Sigmoid colon (tissue), 6 donors: ENCODE measurements at regions not wholly inside any gene's neighbourhood (a gene's known extent, or its start where the extent isn't known, plus 50 kb on each side); places are given as distances from the start of the nearest gene placed in this dataset.

Source experiments
- DNase-seq: peaks from one replicate; pipeline ENCODE4 v3.0.0-alpha.2; 2019
- H3K27ac ChIP-seq, 4 donors: fragments of 200-600 bp; sonication (generic); one replicate each; pipeline ENCODE4 v1.5.1; 2016 to 2019; ENCODE audit warnings: mild to moderate bottlenecking in 1 of 4
- H3K27me3 ChIP-seq, 3 donors: fragments of 200-600 bp; sonication (generic); one replicate each; pipeline ENCODE4 v1.5.1; 2019; ENCODE audit warnings: mild to moderate bottlenecking in 1 of 3
- H3K36me3 ChIP-seq, 4 donors: fragments of 200-600 bp; sonication (generic); one replicate each; pipeline ENCODE4 v1.5.1; 2016 to 2019
- H3K4me1 ChIP-seq, 4 donors: fragments of 200-600 bp; sonication (generic); one replicate each; pipeline ENCODE4 v1.5.1; 2017 to 2019
- H3K4me3 ChIP-seq, 4 donors: fragments of 200-600 bp; sonication (generic); one replicate each; pipeline ENCODE4 v1.5.1; 2017 to 2019; ENCODE audit warnings: mild to moderate bottlenecking in 2 of 4, moderate library complexity in 1 of 4
- H3K9me3 ChIP-seq, 4 donors: fragments of 200-600 bp in 3 of 4; sonication (generic) in 3 of 4; one replicate each; pipeline versions ENCODE4 v1.5.1 to v1.6.1; 2013 to 2019
- CTCF ChIP-seq, 4 experiments: fragments of 450-650 bp in 3 of 4; fragments of 200-600 bp in 1 of 4; IDR thresholded peaks; one replicate each; pipeline ENCODE4 v1.5.1; 2016 to 2019; ENCODE audit warnings: antibody characterized with exemption in 4 of 4, mild to moderate bottlenecking in 3 of 4, moderate library complexity in 2 of 4
- EP300 ChIP-seq, 4 donors: sonication (generic); formaldehyde crosslinking; IDR thresholded peaks; one replicate each; pipeline ENCODE4 v1.6.1; 2017; ENCODE audit warnings: antibody characterized with exemption in 4 of 4
- POLR2A ChIP-seq, 2 donors: fragments of 450-650 bp; IDR thresholded peaks; one replicate each; pipeline ENCODE4 v1.6.1; 2016; ENCODE audit warnings: antibody characterized with exemption in 2 of 2, mild to moderate bottlenecking in 2 of 2, moderate library complexity in 2 of 2
- POLR2AphosphoS5 ChIP-seq, 4 donors: sonication (generic); formaldehyde crosslinking; IDR thresholded peaks; one replicate each; pipeline ENCODE4 v1.6.1; 2017; ENCODE audit warnings: antibody characterized with exemption in 4 of 4
- WGBS, 2 donors: extraction: QIAGEN DNeasy Blood & Tissue Kit; methylation state at CpG; one replicate each; pipeline ENCODE4 v1.1.7; 2013; 5-methylcytosine and 5-hydroxymethylcytosine counted together
- intact Hi-C: fragments of 100-400 bp; cut with DNase I; formaldehyde crosslinking; loops from one replicate; pipeline ENCODE4 v1.15.1; 2023
- donor health status: healthy with polysubstance abuse.
- donor health status: healthy.

GRCh38 chr2:6027066-6027465, 334.9 kb downstream of the SOX11 start:
- Histone ChIP-seq H3K27me3 (peaks cover 0 to under 1% (median 0%) of the 10 kb centered on the region in 3 donors), H3K4me3 (no peak overlapping the region), H3K9me3 (no peaks in the 10 kb centered on the region), H3K27ac (no peak overlapping the region), H3K36me3 (no peaks in the 10 kb centered on the region), H3K4me1 (no peaks in the 10 kb centered on the region)
- no peak for DNase-seq
- no peak for TF ChIP-seq POLR2AphosphoS5 (IDR thresholded peaks at IDR 0.05)
- TF ChIP-seq CTCF (IDR thresholded peaks at IDR 0.05), result no peak
- no peak for TF ChIP-seq EP300 (IDR thresholded peaks at IDR 0.05)
- TF ChIP-seq POLR2A (IDR thresholded peaks at IDR 0.05), result no peak
- intact Hi-C loops, result no loop called here

GRCh38 chr2:6031200-6031867, 339.1 kb downstream of the SOX11 start:
- intact Hi-C loops, result no loop called here
- no peak for DNase-seq
- H3K27ac ChIP-seq, result no peak overlapping the region
- 76 to 86% methylated on average over 5 of the region's 5 CpGs for WGBS, 2 donors
- no peaks in the 10 kb centered on the region for H3K9me3 ChIP-seq
- TF ChIP-seq POLR2A (IDR thresholded peaks at IDR 0.05), result no peak
- no peak for TF ChIP-seq EP300 (IDR thresholded peaks at IDR 0.05)
- no peak for TF ChIP-seq POLR2AphosphoS5 (IDR thresholded peaks at IDR 0.05)
- TF ChIP-seq CTCF (IDR thresholded peaks at IDR 0.05), result no peak
- H3K36me3 ChIP-seq, result no peaks in the 10 kb centered on the region
- no peaks in the 10 kb centered on the region for H3K27me3 ChIP-seq
- H3K4me3 ChIP-seq, result no peak overlapping the region
- H3K4me1 ChIP-seq, result no peaks in the 10 kb centered on the region

DNA sequence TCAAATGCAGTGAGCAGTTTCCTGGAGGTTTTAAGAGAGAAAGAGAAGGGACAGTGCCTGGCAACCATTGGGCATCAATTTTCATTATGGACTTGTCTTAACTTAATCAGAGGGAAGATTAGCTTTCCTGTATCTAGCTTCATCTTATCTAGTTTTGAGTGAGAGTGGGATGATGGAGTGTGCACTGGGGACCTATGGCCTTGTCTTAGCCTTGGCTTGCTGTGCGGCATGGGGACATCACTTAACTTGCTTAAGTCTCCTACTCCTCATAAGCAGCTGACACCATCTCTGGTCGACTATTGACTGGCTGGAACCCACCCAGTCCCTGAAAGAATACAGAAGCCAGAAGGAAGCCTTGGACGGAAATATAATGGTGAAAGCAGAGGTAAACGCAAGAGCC, 344.0 kb downstream of the SOX11 start:
- DNase-seq, result no peak
- Histone ChIP-seq H3K4me1 (no peaks in the 10 kb centered on the region), H3K27me3 (no peaks in the 10 kb centered on the region), H3K36me3 (no peaks in the 10 kb centered on the region), H3K27ac (no peak overlapping the region), H3K4me3 (no peak overlapping the region), H3K9me3 (no peaks in the 10 kb centered on the region)
- intact Hi-C loops, result no loop called here
- no peak for TF ChIP-seq EP300 (IDR thresholded peaks at IDR 0.05)
- no peak for TF ChIP-seq POLR2AphosphoS5 (IDR thresholded peaks at IDR 0.05)
- TF ChIP-seq POLR2A (IDR thresholded peaks at IDR 0.05), result no peak
- no peak for TF ChIP-seq CTCF (IDR thresholded peaks at IDR 0.05)
- 77 to 85% methylated on average over 4 of the region's 4 CpGs for WGBS, 2 donors

DNA sequence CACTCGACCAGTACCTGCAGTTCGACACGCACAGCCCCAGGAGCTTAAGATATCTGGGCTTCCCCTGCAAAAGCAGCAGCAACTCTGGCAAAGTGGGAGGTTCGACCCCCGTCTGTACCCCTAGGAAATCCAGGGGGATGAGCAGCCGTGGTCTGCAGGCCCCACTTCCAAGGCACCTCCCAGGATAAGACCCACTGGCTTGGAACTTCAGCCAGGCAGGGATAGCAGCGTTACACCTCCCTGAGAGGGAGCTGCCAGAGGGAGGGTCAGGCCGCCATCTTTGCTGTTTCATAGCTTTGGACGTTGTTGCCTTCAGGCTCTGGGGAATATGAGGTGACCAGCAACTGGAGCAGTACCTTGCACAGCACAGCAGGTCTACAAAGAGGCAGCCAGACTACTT, 351.1 kb downstream of the SOX11 start:
- 85 to 92% methylated on average over 9 of the region's 9 CpGs for WGBS, 2 donors
- Histone ChIP-seq H3K4me3 (no peak overlapping the region), H3K9me3 (no peaks in the 10 kb centered on the region), H3K36me3 (no peaks in the 10 kb centered on the region), H3K27me3 (no peaks in the 10 kb centered on the region), H3K4me1 (no peaks in the 10 kb centered on the region), H3K27ac (no peak overlapping the region)
- no peak for DNase-seq
- intact Hi-C loops, result no loop called here
- TF ChIP-seq POLR2AphosphoS5 (IDR thresholded peaks at IDR 0.05) (no peak), POLR2A (IDR thresholded peaks at IDR 0.05) (no peak), CTCF (IDR thresholded peaks at IDR 0.05) (no peak), EP300 (IDR thresholded peaks at IDR 0.05) (no peak)

DNA sequence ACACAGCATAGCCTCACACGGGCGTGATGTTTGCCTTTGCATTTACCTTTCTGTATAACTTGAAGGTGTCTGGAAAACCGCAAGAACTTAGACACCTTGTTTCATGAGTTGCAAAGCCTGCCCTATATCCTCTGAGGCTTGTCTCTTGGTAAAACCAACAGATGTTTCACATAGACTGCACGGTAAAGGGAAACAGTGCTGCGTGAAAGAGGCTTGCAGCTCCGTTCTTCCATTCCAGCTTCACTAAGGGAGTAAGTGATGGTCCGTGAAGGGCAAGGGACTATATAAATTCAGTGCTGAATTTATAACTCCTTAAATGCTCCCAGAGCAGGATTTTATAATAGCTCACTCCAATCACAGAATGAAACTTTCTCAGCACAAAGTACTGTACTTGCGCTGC, 360.5 kb downstream of the SOX11 start:
- no peak overlapping the region for H3K4me3 ChIP-seq
- WGBS, 2 donors, result 72 to 74% methylated on average over 8 of the region's 8 CpGs

More for the DNA sequence above, 360.5 kb downstream of the SOX11 start:
- no peak for TF ChIP-seq EP300 (IDR thresholded peaks at IDR 0.05)
- no peak for TF ChIP-seq CTCF (IDR thresholded peaks at IDR 0.05)
- no peak for TF ChIP-seq POLR2A (IDR thresholded peaks at IDR 0.05)
- TF ChIP-seq POLR2AphosphoS5 (IDR thresholded peaks at IDR 0.05), result no peak
- no peak for DNase-seq
- intact Hi-C loops, result no loop called here
- Histone ChIP-seq H3K27me3 (no peaks in the 10 kb centered on the region), H3K4me1 (no peaks in the 10 kb centered on the region), H3K36me3 (no peaks in the 10 kb centered on the region), H3K27ac (no peak overlapping the region), H3K9me3 (peaks cover 0 to 1% (median 0%) of the 10 kb centered on the region in 4 donors)
